ENCODE measurements at regions not wholly inside any gene's neighbourhood (a gene's known extent, or its start where the extent isn't known, plus 50 kb on each side); places are given as distances from the start of the nearest gene placed in this dataset.

- Histone ChIP-seq H3K27me3 (ENCODE audit: low read length) (no peaks in the 10 kb centered on the region), H4K20me1 (ENCODE audit: low read depth, low read length) (no peaks in the 10 kb centered on the region), H3K27ac (ENCODE audit: low read depth, low read length) (no peak overlapping the region), H3K4me2 (ENCODE audit: low read depth, low read length, poor library complexity, severe bottlenecking) (no peak overlapping the region), H3K9me2 (replicated peaks; ENCODE audit: insufficient read depth, low read length) (no peaks in the 10 kb centered on the region), H3K4me3 (ENCODE audit: insufficient read depth, low read length, poor library complexity, severe bottlenecking) (no peak overlapping the region), H3K36me3 (ENCODE audit: low read length) (no peaks in the 10 kb centered on the region), H3K79me2 (ENCODE audit: insufficient read depth, low read length) (no peaks in the 10 kb centered on the region), H3K9ac (ENCODE audit: low read length) (no peak overlapping the region), H2AFZ (ENCODE audit: low read depth, low read length, severe bottlenecking) (no peak overlapping the region), H3K9me3 (ENCODE audit: insufficient read depth, low read length) (no peaks in the 10 kb centered on the region), H3F3A (ENCODE audit: insufficient read depth) (no peaks in the 10 kb centered on the region)
- TF ChIP-seq EZH2phosphoT487 (conservative IDR thresholded peaks at IDR 0.05; ENCODE audit: low read length) (no peak), CTCF (IDR thresholded peaks at IDR 0.05; ENCODE audit: insufficient read depth, low read length, poor library complexity, severe bottlenecking) (no peak)
Observed at GRCh38 chr2:56680971-56681631, 497.3 kb downstream of the CCDC85A start.

- no peaks in the 10 kb centered on the region for H3F3A ChIP-seq (ENCODE audit: insufficient read depth)
- no peaks in the 10 kb centered on the region for H3K27me3 ChIP-seq (ENCODE audit: low read length)
- H3K9me2 ChIP-seq (replicated peaks; ENCODE audit: insufficient read depth, low read length), result no peaks in the 10 kb centered on the region
- TF ChIP-seq EZH2phosphoT487 (conservative IDR thresholded peaks at IDR 0.05; ENCODE audit: low read length), result no peak
- H3K4me3 ChIP-seq (ENCODE audit: insufficient read depth, low read length, poor library complexity, severe bottlenecking), result no peak overlapping the region
- H3K4me2 ChIP-seq (ENCODE audit: low read depth, low read length, poor library complexity, severe bottlenecking), result no peak overlapping the region
- no peak overlapping the region for H3K27ac ChIP-seq (ENCODE audit: low read depth, low read length)
- H3K9me3 ChIP-seq (ENCODE audit: insufficient read depth, low read length), result no peaks in the 10 kb centered on the region
- no peaks in the 10 kb centered on the region for H4K20me1 ChIP-seq (ENCODE audit: low read depth, low read length)
- H3K9ac ChIP-seq (ENCODE audit: low read length), result no peak overlapping the region
- H3K79me2 ChIP-seq (ENCODE audit: insufficient read depth, low read length), result no peaks in the 10 kb centered on the region
- H2AFZ ChIP-seq (ENCODE audit: low read depth, low read length, severe bottlenecking), result no peak overlapping the region
- H3K36me3 ChIP-seq (ENCODE audit: low read length), result no peaks in the 10 kb centered on the region
Observed at GRCh38 chr2:56681659-56682396, 498.0 kb downstream of the CCDC85A start.

- no peaks in the 10 kb centered on the region for H3F3A ChIP-seq (ENCODE audit: insufficient read depth)
- no peaks in the 10 kb centered on the region for H3K36me3 ChIP-seq (ENCODE audit: low read length)
- no peaks in the 10 kb centered on the region for H4K20me1 ChIP-seq (ENCODE audit: low read depth, low read length)
- H3K79me2 ChIP-seq (ENCODE audit: insufficient read depth, low read length), result no peaks in the 10 kb centered on the region
- no peak overlapping the region for H2AFZ ChIP-seq (ENCODE audit: low read depth, low read length, severe bottlenecking)
- H3K9me3 ChIP-seq (ENCODE audit: insufficient read depth, low read length), result no peaks in the 10 kb centered on the region
- no peaks in the 10 kb centered on the region for H3K9me2 ChIP-seq (replicated peaks; ENCODE audit: insufficient read depth, low read length)
- no peak overlapping the region for H3K27ac ChIP-seq (ENCODE audit: low read depth, low read length)
- no peak overlapping the region for H3K4me3 ChIP-seq (ENCODE audit: insufficient read depth, low read length, poor library complexity, severe bottlenecking)
- no peak overlapping the region for H3K4me2 ChIP-seq (ENCODE audit: low read depth, low read length, poor library complexity, severe bottlenecking)
- H3K27me3 ChIP-seq (ENCODE audit: low read length), result no peaks in the 10 kb centered on the region
- no peak for TF ChIP-seq CTCF (IDR thresholded peaks at IDR 0.05; ENCODE audit: insufficient read depth, low read length, poor library complexity, severe bottlenecking)
- TF ChIP-seq EZH2phosphoT487 (conservative IDR thresholded peaks at IDR 0.05; ENCODE audit: low read length), result no peak
- no peak overlapping the region for H3K9ac ChIP-seq (ENCODE audit: low read length)
Observed at GRCh38 chr2:56682397-56682760, 498.6 kb downstream of the CCDC85A start.

- no peak overlapping the region for H3K4me2 ChIP-seq (ENCODE audit: low read depth, low read length, poor library complexity, severe bottlenecking)
- no peak overlapping the region for H3K27ac ChIP-seq (ENCODE audit: low read depth, low read length)
- no peaks in the 10 kb centered on the region for H3K9me2 ChIP-seq (replicated peaks; ENCODE audit: insufficient read depth, low read length)
- H3K79me2 ChIP-seq (ENCODE audit: insufficient read depth, low read length), result no peaks in the 10 kb centered on the region
- H3F3A ChIP-seq (ENCODE audit: insufficient read depth), result no peaks in the 10 kb centered on the region
- H3K27me3 ChIP-seq (ENCODE audit: low read length), result no peaks in the 10 kb centered on the region
- H3K36me3 ChIP-seq (ENCODE audit: low read length), result no peaks in the 10 kb centered on the region
- H3K9me3 ChIP-seq (ENCODE audit: insufficient read depth, low read length), result no peaks in the 10 kb centered on the region
- TF ChIP-seq EZH2phosphoT487 (conservative IDR thresholded peaks at IDR 0.05; ENCODE audit: low read length), result no peak
- no peak for TF ChIP-seq CTCF (IDR thresholded peaks at IDR 0.05; ENCODE audit: insufficient read depth, low read length, poor library complexity, severe bottlenecking)
- no peak overlapping the region for H3K4me3 ChIP-seq (ENCODE audit: insufficient read depth, low read length, poor library complexity, severe bottlenecking)
- no peaks in the 10 kb centered on the region for H4K20me1 ChIP-seq (ENCODE audit: low read depth, low read length)
- H2AFZ ChIP-seq (ENCODE audit: low read depth, low read length, severe bottlenecking), result no peak overlapping the region
- H3K9ac ChIP-seq (ENCODE audit: low read length), result no peak overlapping the region
Observed at GRCh38 chr2:56684327-56684726, 500.5 kb downstream of the CCDC85A start.

All from SU-DHL-6 (cell line).